NB4 (cell line): ENCODE measurements at regions not wholly inside any gene's neighbourhood (a gene's known extent, or its start where the extent isn't known, plus 50 kb on each side); places are given as distances from the start of the nearest gene placed in this dataset.

Experiments
- DNase-seq: peaks from one replicate; pipeline ENCODE4 v3.0.0; 2010; ENCODE audit warnings: low read depth
- H3K4me3 ChIP-seq: one replicate; pipeline ENCODE4 v1.5.1; 2011; ENCODE audit warnings: mild to moderate bottlenecking, low read depth, low read length, moderate library complexity
- CTCF ChIP-seq: IDR thresholded peaks from one replicate; pipeline ENCODE4 v1.5.1; 2012; ENCODE audit warnings: low read depth, low read length
- MAX ChIP-seq: IDR thresholded peaks from 2 replicates; pipeline ENCODE4 v1.6.1; 2011; ENCODE audit warnings: low read depth, low read length
- MYC ChIP-seq: IDR thresholded peaks from 2 replicates; pipeline ENCODE4 v1.6.1; 2011; ENCODE audit warnings: low read depth, low read length
- POLR2A ChIP-seq: IDR thresholded peaks from 2 replicates; pipeline ENCODE4 v1.6.1; 2011; ENCODE audit warnings: mild to moderate bottlenecking; ENCODE audit not compliant: insufficient read length; ENCODE audit errors: extremely low read depth

GRCh38 chr14:104309657-104310369 lies 171.4 kb downstream of the KIF26A start:
- DNase-seq = no peak
- no peak overlapping the region for H3K4me3 ChIP-seq
- TF ChIP-seq MYC (no peak), MAX (no peak), CTCF (no peak), POLR2A (no peak)

- DNase-seq = no peak
- H3K4me3 ChIP-seq = no peak overlapping the region
- TF ChIP-seq MYC = no peak
- no peak for TF ChIP-seq MAX
- TF ChIP-seq CTCF = no peak
- TF ChIP-seq POLR2A = no peak
Observed at GRCh38 chr14:104311358-104311757, 173.0 kb downstream of the KIF26A start.

- no peak for TF ChIP-seq POLR2A
- no peak for TF ChIP-seq MAX
- TF ChIP-seq MYC = no peak
- no peak for TF ChIP-seq CTCF
- DNase-seq = no peak
- no peak overlapping the region for H3K4me3 ChIP-seq
Observed at GRCh38 chr14:104313674-104314073, 175.3 kb downstream of the KIF26A start.

GRCh38 chr14:104314251-104314941 lies 176.0 kb downstream of the KIF26A start:
- DNase-seq = no peak
- no peak overlapping the region for H3K4me3 ChIP-seq
- TF ChIP-seq MAX (no peak), POLR2A (no peak), MYC (no peak), CTCF (no peak)

- H3K4me3 ChIP-seq = no peak overlapping the region
- DNase-seq = no peak
- no peak for TF ChIP-seq MYC
Observed at GRCh38 chr14:104315169-104315568, 176.8 kb downstream of the KIF26A start.

GRCh38 chr14:104315625-104316024 lies 177.2 kb downstream of the KIF26A start:
- H3K4me3 ChIP-seq = no peak overlapping the region
- TF ChIP-seq CTCF = no peak
- no peak for TF ChIP-seq MAX
- no peak for TF ChIP-seq POLR2A
- no peak for TF ChIP-seq MYC
- no peak for DNase-seq
